ENCODE measurements at regions not wholly inside any gene's neighbourhood (a gene's known extent, or its start where the extent isn't known, plus 50 kb on each side); places are given as distances from the start of the nearest gene placed in this dataset.

- TF ChIP-seq, protein P1, sequence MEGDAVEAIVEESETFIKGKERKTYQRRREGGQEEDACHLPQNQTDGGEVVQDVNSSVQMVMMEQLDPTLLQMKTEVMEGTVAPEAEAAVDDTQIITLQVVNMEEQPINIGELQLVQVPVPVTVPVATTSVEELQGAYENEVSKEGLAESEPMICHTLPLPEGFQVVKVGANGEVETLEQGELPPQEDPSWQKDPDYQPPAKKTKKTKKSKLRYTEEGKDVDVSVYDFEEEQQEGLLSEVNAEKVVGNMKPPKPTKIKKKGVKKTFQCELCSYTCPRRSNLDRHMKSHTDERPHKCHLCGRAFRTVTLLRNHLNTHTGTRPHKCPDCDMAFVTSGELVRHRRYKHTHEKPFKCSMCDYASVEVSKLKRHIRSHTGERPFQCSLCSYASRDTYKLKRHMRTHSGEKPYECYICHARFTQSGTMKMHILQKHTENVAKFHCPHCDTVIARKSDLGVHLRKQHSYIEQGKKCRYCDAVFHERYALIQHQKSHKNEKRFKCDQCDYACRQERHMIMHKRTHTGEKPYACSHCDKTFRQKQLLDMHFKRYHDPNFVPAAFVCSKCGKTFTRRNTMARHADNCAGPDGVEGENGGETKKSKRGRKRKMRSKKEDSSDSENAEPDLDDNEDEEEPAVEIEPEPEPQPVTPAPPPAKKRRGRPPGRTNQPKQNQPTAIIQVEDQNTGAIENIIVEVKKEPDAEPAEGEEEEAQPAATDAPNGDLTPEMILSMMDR (IDR thresholded peaks at IDR 0.05; ENCODE audit: low read depth, low read length, poor library complexity, severe bottlenecking), result no peak
- no peak for TF ChIP-seq EZH2phosphoT487 (IDR thresholded peaks at IDR 0.05; ENCODE audit: borderline replicate concordance, low read length)
Measured at GRCh38 chr14:105635560-105635959, 109.2 kb downstream of the TMEM121 start.

Data from DOHH2 (cell line).